ENCODE measurements at regions not wholly inside any gene's neighbourhood (a gene's known extent, or its start where the extent isn't known, plus 50 kb on each side); places are given as distances from the start of the nearest gene placed in this dataset.

DNA sequence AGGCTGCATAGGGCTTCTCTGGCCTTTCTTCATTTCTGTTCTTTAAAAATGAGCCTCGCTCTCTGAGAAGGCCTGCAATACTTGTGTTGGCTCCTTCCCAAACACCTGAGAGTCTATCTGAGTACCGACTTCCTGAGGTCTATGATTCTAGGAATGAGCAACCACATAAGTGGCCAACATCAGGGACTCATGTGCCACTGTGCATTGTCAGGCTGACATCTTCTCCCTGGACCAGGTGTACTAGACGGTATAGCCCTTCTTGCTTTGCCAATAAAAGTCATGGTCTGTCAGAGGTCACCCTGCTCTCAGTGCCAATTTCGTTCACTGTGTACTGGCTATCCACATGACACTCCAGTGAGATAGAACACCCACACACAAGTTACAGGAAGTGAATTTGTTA, 67.4 kb upstream of the EPHA5 start:
- no peaks in the 10 kb centered on the region for H3F3A ChIP-seq (ENCODE audit: low read depth)
- H3K4me2 ChIP-seq (ENCODE audit: low read depth, low read length, poor library complexity, severe bottlenecking), result no peak overlapping the region
- no peaks in the 10 kb centered on the region for H3K36me3 ChIP-seq (ENCODE audit: insufficient read depth, low read length)
- H3K27me3 ChIP-seq (ENCODE audit: insufficient read depth, low read length, poor library complexity, severe bottlenecking), result no peaks in the 10 kb centered on the region
- TF ChIP-seq EZH2phosphoT487 (IDR thresholded peaks at IDR 0.05; ENCODE audit: borderline replicate concordance), result no peak
- TF ChIP-seq, protein P1, sequence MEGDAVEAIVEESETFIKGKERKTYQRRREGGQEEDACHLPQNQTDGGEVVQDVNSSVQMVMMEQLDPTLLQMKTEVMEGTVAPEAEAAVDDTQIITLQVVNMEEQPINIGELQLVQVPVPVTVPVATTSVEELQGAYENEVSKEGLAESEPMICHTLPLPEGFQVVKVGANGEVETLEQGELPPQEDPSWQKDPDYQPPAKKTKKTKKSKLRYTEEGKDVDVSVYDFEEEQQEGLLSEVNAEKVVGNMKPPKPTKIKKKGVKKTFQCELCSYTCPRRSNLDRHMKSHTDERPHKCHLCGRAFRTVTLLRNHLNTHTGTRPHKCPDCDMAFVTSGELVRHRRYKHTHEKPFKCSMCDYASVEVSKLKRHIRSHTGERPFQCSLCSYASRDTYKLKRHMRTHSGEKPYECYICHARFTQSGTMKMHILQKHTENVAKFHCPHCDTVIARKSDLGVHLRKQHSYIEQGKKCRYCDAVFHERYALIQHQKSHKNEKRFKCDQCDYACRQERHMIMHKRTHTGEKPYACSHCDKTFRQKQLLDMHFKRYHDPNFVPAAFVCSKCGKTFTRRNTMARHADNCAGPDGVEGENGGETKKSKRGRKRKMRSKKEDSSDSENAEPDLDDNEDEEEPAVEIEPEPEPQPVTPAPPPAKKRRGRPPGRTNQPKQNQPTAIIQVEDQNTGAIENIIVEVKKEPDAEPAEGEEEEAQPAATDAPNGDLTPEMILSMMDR (conservative IDR thresholded peaks at IDR 0.05; ENCODE audit: low read length), result no peak
- no peak overlapping the region for H2AFZ ChIP-seq (ENCODE audit: low read length)
- H3K4me3 ChIP-seq (ENCODE audit: low read length, poor library complexity, severe bottlenecking), result no peak overlapping the region
- H3K9me3 ChIP-seq (ENCODE audit: insufficient read depth, low read depth, low read length), result no peaks in the 10 kb centered on the region
- H3K9me2 ChIP-seq (replicated peaks; ENCODE audit: low read depth, low read length), result 0 out of 2 replicates have a peak, but pooled peaks cover 3% of the 10 kb centered on the region
- no peaks in the 10 kb centered on the region for H3K4me1 ChIP-seq (ENCODE audit: insufficient read depth, low read length, poor library complexity, severe bottlenecking)
- H4K20me1 ChIP-seq (ENCODE audit: insufficient read depth, low read length, poor library complexity, severe bottlenecking), result no peaks in the 10 kb centered on the region
- no peak overlapping the region for H3K9ac ChIP-seq (ENCODE audit: low read depth, low read length, poor library complexity, severe bottlenecking)
- no peaks in the 10 kb centered on the region for H3K79me2 ChIP-seq (ENCODE audit: insufficient read depth, low read length)

DNA sequence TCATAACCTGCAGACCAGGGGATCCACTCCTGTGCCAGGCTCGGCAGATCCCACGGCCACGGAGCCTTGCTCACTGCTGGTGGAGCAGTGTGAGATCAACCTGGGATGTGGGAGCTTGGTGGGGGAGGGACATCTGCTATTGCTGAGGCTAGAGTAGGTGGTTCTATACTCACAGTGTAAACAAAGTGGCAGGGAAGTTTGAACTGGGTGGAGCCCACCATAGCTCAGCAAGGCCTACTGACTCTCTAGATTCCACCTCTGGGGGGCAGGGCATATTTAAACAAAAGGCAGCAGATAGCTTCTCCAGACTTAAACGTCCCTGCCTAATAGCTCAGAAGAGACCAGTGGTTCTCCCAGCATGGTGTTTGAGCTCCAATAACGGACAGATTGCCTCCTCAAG, 54.7 kb upstream of the EPHA5 start:
- Histone ChIP-seq H3K79me2 (ENCODE audit: insufficient read depth, low read length) (no peaks in the 10 kb centered on the region), H3K9me2 (replicated peaks; ENCODE audit: low read depth, low read length) (no peaks in the 10 kb centered on the region), H2AFZ (ENCODE audit: low read length) (no peak overlapping the region), H3K4me3 (ENCODE audit: low read length, poor library complexity, severe bottlenecking) (no peak overlapping the region), H3K9me3 (ENCODE audit: insufficient read depth, low read depth, low read length) (no peaks in the 10 kb centered on the region), H4K20me1 (ENCODE audit: insufficient read depth, low read length, poor library complexity, severe bottlenecking) (no peaks in the 10 kb centered on the region), H3K27me3 (ENCODE audit: insufficient read depth, low read length, poor library complexity, severe bottlenecking) (no peaks in the 10 kb centered on the region), H3F3A (ENCODE audit: low read depth) (no peaks in the 10 kb centered on the region), H3K4me1 (ENCODE audit: insufficient read depth, low read length, poor library complexity, severe bottlenecking) (no peaks in the 10 kb centered on the region), H3K9ac (ENCODE audit: low read depth, low read length, poor library complexity, severe bottlenecking) (no peak overlapping the region), H3K36me3 (ENCODE audit: insufficient read depth, low read length) (no peaks in the 10 kb centered on the region), H3K4me2 (ENCODE audit: low read depth, low read length, poor library complexity, severe bottlenecking) (no peak overlapping the region)
- TF ChIP-seq EZH2phosphoT487 (IDR thresholded peaks at IDR 0.05; ENCODE audit: borderline replicate concordance), result no peak
- TF ChIP-seq, protein P1 (conservative IDR thresholded peaks at IDR 0.05; ENCODE audit: low read length), result no peak
